Kidney (tissue), 13 donors: ENCODE measurements at regions not wholly inside any gene's neighbourhood (a gene's known extent, or its start where the extent isn't known, plus 50 kb on each side); places are given as distances from the start of the nearest gene placed in this dataset.

Experiments used
- DNase-seq, 5 donors: peaks; one replicate each; pipeline ENCODE4 v3.0.0-alpha.2; 2013 to 2020
- FAIRE-seq: peaks from 2 replicates; lab custom pipeline; 2012; peaks lifted over from hg19 to GRCh38; lab: Jason Lieb, UNC
- H3K27ac ChIP-seq, 2 donors: one replicate each; pipeline ENCODE4 v1.7.0; 2013; ENCODE audit warnings: low read depth in 2 of 2, low read length in 2 of 2, inconsistent platforms in 1 of 2
- H3K27me3 ChIP-seq: one replicate; pipeline ENCODE4 v1.7.1; 2013; ENCODE audit warnings: low read length, inconsistent platforms; ENCODE audit not compliant: control insufficient read depth, insufficient read depth
- H3K36me3 ChIP-seq, 3 donors: one replicate each; pipeline versions ENCODE4 v1.7.0 to v1.7.1; 2013; ENCODE audit warnings: low read length in 3 of 3, control low read depth in 1 of 3, inconsistent platforms in 1 of 3; ENCODE audit not compliant: insufficient read depth in 3 of 3, control insufficient read depth in 2 of 3
- H3K4me1 ChIP-seq, 3 donors: one replicate each; pipeline versions ENCODE4 v1.7.0 to v1.7.1; 2013; ENCODE audit warnings: low read length in 3 of 3, inconsistent platforms in 1 of 3, low read depth in 1 of 3; ENCODE audit not compliant: control insufficient read depth in 2 of 3, insufficient read depth in 2 of 3
- H3K4me3 ChIP-seq, 3 donors: one replicate each; pipeline versions ENCODE4 v1.7.0 to v1.8.1; 2013; ENCODE audit warnings: low read length in 3 of 3, control low read depth in 1 of 3, inconsistent platforms in 1 of 3
- H3K9ac ChIP-seq, 3 donors: one replicate each; pipeline versions ENCODE4 v1.7.0 to v1.7.1; 2013; ENCODE audit warnings: low read length in 3 of 3, control low read depth in 1 of 3, inconsistent platforms in 1 of 3
- H3K9me3 ChIP-seq, 3 donors: one replicate each; pipeline versions ENCODE4 v1.7.0 to v1.7.1; 2013; ENCODE audit warnings: low read length in 3 of 3, control low read depth in 1 of 3, inconsistent platforms in 1 of 3; ENCODE audit not compliant: control insufficient read depth in 2 of 3, insufficient read depth in 1 of 3
- CTCF ChIP-seq: IDR thresholded peaks from 3 replicates; pipeline ENCODE4 v1.5.1; 2012; ENCODE audit warnings: mild to moderate bottlenecking, moderate library complexity, borderline replicate concordance; ENCODE audit not compliant: insufficient read depth; ENCODE audit errors: extremely low read depth
- intact Hi-C: fragments of 100-400 bp; cut with DNase I; formaldehyde crosslinking; loops from one replicate; pipeline ENCODE4 v1.11.1; 2022
- donor health status: control.
- donor health status: control.
- donor health status: control.
- donor health status: control.
- donor health status: control.
- donor health status: DM: yes; HTN: yes; CAD: no.
- donor health status: Normal renal cell carcinoma (clear cell type).

- Histone ChIP-seq H3K27ac (no peak overlapping the region), H3K9ac (peak overlapping the region in 1 of 3 donors; percentile 7), H3K36me3 (no peaks in the 10 kb centered on the region), H3K27me3 (no peaks in the 10 kb centered on the region), H3K9me3 (no peaks in the 10 kb centered on the region), H3K4me1 (peaks cover 0 to 12% (median 0%) of the 10 kb centered on the region in 3 donors), H3K4me3 (no peak overlapping the region)
- TF ChIP-seq CTCF = no peak
- intact Hi-C loops = loop anchor here (10.0 kb wide), 1 partner anchor 1048 kb away; the partner anchor contains the start of gene NR2F2
- FAIRE-seq (no peak), DNase-seq (no peak)
These were observed 1044.1 kb upstream of the NR2F2 start for GRCh38 chr15:95286352-95286880.

GRCh38 chr15:95287720-95288103, 1042.8 kb upstream of the NR2F2 start:
- H3K27me3 ChIP-seq = no peaks in the 10 kb centered on the region
- H3K4me3 ChIP-seq = no peak overlapping the region
- no peaks in the 10 kb centered on the region for H3K9me3 ChIP-seq
- no peak for TF ChIP-seq CTCF
- FAIRE-seq (no peak), DNase-seq (peak in 3 of 5 donors; percentile 36 to 51 (median 43))
- peak overlapping the region in 1 of 2 donors; percentile 11 for H3K27ac ChIP-seq
- peaks cover 0 to 12% (median 0%) of the 10 kb centered on the region in 3 donors for H3K4me1 ChIP-seq
- no peaks in the 10 kb centered on the region for H3K36me3 ChIP-seq
- intact Hi-C loops = loop anchor here (10.0 kb wide), 1 partner anchor 1047 kb away; the partner anchor contains the start of gene NR2F2
- no peak overlapping the region for H3K9ac ChIP-seq

- FAIRE-seq (no peak), DNase-seq (peak in 1 of 5 donors; percentile 74)
- intact Hi-C loops = loop anchor here (10.0 kb wide), 1 partner anchor 1046 kb away; the partner anchor contains the start of gene NR2F2
- Histone ChIP-seq H3K4me3 (no peak overlapping the region), H3K36me3 (no peaks in the 10 kb centered on the region), H3K27ac (peak overlapping the region in 1 of 2 donors; percentile 51), H3K9me3 (no peaks in the 10 kb centered on the region), H3K9ac (no peak overlapping the region), H3K4me1 (peaks cover 0 to 10% (median 0%) of the 10 kb centered on the region in 3 donors), H3K27me3 (no peaks in the 10 kb centered on the region)
- TF ChIP-seq CTCF = no peak
These were observed 1041.9 kb upstream of the NR2F2 start for GRCh38 chr15:95288626-95289025.
